Bronchial epithelial cell (primary cell): ENCODE measurements at regions not wholly inside any gene's neighbourhood (a gene's known extent, or its start where the extent isn't known, plus 50 kb on each side); places are given as distances from the start of the nearest gene placed in this dataset.

Experiments used
- DNase-seq: peaks from one replicate; pipeline ENCODE4 v3.0.0-alpha.2; 2010; ENCODE audit warnings: low read depth
- FAIRE-seq: peaks from 2 replicates; lab custom pipeline; 2011; peaks lifted over from hg19 to GRCh38; lab: Jason Lieb, UNC
- H3K27me3 ChIP-seq: 2 replicates; pipeline ENCODE4 v1.5.1; 2011; ENCODE audit warnings: low read length; ENCODE audit not compliant: control insufficient read depth, insufficient read depth
- H3K36me3 ChIP-seq: 2 replicates; pipeline ENCODE4 v1.5.1; 2011; ENCODE audit warnings: low read length; ENCODE audit not compliant: control insufficient read depth, insufficient read depth
- H3K4me3 ChIP-seq: 2 replicates; pipeline ENCODE4 v1.5.1; 2011; ENCODE audit warnings: mild to moderate bottlenecking, low read depth, low read length, control low read depth
- CTCF ChIP-seq: IDR thresholded peaks from 2 replicates; pipeline ENCODE4 v1.5.1; 2011; ENCODE audit warnings: mild to moderate bottlenecking, moderate library complexity, low read length, control low read depth, inconsistent platforms; ENCODE audit not compliant: insufficient read depth, severe bottlenecking

DNA sequence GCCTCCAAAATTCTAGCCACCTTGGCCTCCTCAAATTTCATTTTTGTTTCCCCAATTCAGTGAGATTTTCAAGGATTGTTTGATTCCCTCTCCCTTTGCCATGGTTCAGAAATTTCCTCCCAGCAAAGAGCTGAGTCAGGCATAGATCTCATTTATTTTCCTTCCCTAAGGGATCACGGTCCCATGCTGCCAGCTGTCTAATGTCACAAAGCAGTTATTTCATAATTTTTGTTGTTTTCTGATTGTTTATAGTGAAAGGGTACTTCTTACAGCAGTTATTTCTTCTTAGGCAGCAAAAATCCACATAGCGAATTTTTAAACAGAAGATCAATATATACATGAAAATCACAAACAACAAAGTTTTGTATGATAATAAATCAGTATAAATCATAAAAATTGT lies 470.5 kb upstream of the MAGEB18 start:
- FAIRE-seq (no peak), DNase-seq (no peak)
- Histone ChIP-seq H3K27me3 (no peaks in the 10 kb centered on the region), H3K36me3 (no peaks in the 10 kb centered on the region), H3K4me3 (no peak overlapping the region)
- no peak for TF ChIP-seq CTCF

DNA sequence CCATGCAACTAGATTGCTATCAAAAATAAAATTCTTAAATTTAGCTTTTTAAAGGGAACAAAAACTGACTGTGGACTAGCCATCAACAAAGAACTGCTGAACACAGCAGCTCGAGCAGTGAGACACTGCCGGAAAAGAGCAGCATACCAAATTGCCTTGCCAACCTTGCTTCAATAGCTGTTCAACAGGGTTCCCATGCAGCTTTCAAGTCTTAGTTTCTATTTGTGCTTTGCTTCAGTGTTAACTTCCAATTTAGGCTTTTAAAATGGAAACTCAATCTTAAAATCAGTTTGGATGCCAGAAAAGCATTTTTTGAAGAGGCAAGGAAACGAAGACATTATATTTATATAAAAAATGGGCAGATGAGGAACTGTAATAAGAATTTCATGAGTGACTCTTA lies 463.4 kb upstream of the MAGEB18 start:
- no peak for FAIRE-seq
- TF ChIP-seq CTCF: no peak
- H3K27me3 ChIP-seq: no peaks in the 10 kb centered on the region

DNA sequence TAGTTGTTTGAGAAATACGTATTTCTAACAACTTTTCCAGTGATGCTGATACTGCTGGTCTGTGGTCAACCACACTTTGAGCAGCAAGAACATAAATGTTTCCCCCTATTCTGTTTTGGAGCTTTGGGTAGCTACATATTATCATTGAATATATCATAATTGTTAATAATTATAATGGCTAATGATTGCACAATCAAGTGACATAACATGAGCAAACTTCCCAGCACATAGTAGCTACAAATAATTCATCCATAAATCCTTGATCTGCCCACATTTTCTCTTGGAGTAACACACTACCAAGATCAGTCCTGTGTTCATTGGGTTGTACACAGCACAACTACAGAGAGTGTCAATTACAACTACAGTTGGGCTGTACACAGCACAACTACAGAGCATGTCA lies 436.3 kb upstream of the MAGEB18 start:
- Histone ChIP-seq H3K36me3 (no peaks in the 10 kb centered on the region), H3K4me3 (no peak overlapping the region), H3K27me3 (no peaks in the 10 kb centered on the region)
- no peak for DNase-seq
- no peak for TF ChIP-seq CTCF
- FAIRE-seq: no peak

More for the DNA sequence above, 463.4 kb upstream of the MAGEB18 start:
- no peak for DNase-seq
- no peak overlapping the region for H3K4me3 ChIP-seq
- H3K36me3 ChIP-seq: no peaks in the 10 kb centered on the region

GRCh38 chrX:25717122-25717521 lies 421.0 kb upstream of the MAGEB18 start:
- H3K36me3 ChIP-seq: no peaks in the 10 kb centered on the region
- FAIRE-seq (no peak), DNase-seq (no peak)
- no peak overlapping the region for H3K4me3 ChIP-seq
- no peak for TF ChIP-seq CTCF
- no peaks in the 10 kb centered on the region for H3K27me3 ChIP-seq

GRCh38 chrX:25721564-25721963 lies 416.6 kb upstream of the MAGEB18 start:
- FAIRE-seq: no peak

More at GRCh38 chrX:25721564-25721963, 416.6 kb upstream of the MAGEB18 start:
- H3K27me3 ChIP-seq: no peaks in the 10 kb centered on the region
- no peaks in the 10 kb centered on the region for H3K36me3 ChIP-seq
- H3K4me3 ChIP-seq: no peak overlapping the region
- TF ChIP-seq CTCF: peak; percentile 17
- DNase-seq: no peak
